Omental fat pad (tissue), 3 donors: ENCODE measurements at regions not wholly inside any gene's neighbourhood (a gene's known extent, or its start where the extent isn't known, plus 50 kb on each side); places are given as distances from the start of the nearest gene placed in this dataset.

Source experiments
- ATAC-seq: fragments of 150-250 bp; one replicate; pipeline ENCODE4 v1.9.1; 2016; ENCODE audit warnings: mild to moderate bottlenecking, moderate library complexity; ENCODE audit not compliant: low FRiP score
- DNase-seq: peaks from one replicate; pipeline ENCODE4 v3.0.0-alpha.2; 2019; ENCODE audit warnings: low spot score
- TF ChIP-seq, protein P1 (sequence below), 3 donors: fragments of 450-650 bp; IDR thresholded peaks; one replicate each; pipeline ENCODE4 v1.5.1; 2016 to 2017; ENCODE audit warnings: antibody characterized with exemption in 3 of 3, mild to moderate bottlenecking in 3 of 3, moderate library complexity in 2 of 3

DNA sequence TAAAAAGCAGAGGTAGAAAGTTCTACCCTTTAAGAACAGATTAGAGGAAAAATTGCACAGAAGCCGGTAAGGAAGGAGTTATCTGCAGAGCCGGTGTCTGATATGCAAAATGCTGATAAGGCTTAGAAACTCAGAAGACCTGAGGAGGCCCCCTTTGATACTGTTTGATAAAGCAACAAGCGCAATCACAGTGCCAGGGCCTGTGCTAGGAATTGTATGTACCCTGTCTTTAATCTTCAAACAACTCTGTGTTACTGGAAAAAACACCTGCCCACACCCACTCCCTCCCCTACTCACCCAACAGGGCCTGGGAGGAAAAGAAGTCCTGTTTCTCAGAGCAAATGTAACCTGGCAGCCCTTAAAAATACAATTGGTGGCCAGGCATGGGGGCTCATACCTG is 112.7 kb upstream of the FUT8 start:
- no peak for ATAC-seq
- no peak for DNase-seq
- TF ChIP-seq, protein P1, sequence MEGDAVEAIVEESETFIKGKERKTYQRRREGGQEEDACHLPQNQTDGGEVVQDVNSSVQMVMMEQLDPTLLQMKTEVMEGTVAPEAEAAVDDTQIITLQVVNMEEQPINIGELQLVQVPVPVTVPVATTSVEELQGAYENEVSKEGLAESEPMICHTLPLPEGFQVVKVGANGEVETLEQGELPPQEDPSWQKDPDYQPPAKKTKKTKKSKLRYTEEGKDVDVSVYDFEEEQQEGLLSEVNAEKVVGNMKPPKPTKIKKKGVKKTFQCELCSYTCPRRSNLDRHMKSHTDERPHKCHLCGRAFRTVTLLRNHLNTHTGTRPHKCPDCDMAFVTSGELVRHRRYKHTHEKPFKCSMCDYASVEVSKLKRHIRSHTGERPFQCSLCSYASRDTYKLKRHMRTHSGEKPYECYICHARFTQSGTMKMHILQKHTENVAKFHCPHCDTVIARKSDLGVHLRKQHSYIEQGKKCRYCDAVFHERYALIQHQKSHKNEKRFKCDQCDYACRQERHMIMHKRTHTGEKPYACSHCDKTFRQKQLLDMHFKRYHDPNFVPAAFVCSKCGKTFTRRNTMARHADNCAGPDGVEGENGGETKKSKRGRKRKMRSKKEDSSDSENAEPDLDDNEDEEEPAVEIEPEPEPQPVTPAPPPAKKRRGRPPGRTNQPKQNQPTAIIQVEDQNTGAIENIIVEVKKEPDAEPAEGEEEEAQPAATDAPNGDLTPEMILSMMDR (IDR thresholded peaks at IDR 0.05): no peak

DNA sequence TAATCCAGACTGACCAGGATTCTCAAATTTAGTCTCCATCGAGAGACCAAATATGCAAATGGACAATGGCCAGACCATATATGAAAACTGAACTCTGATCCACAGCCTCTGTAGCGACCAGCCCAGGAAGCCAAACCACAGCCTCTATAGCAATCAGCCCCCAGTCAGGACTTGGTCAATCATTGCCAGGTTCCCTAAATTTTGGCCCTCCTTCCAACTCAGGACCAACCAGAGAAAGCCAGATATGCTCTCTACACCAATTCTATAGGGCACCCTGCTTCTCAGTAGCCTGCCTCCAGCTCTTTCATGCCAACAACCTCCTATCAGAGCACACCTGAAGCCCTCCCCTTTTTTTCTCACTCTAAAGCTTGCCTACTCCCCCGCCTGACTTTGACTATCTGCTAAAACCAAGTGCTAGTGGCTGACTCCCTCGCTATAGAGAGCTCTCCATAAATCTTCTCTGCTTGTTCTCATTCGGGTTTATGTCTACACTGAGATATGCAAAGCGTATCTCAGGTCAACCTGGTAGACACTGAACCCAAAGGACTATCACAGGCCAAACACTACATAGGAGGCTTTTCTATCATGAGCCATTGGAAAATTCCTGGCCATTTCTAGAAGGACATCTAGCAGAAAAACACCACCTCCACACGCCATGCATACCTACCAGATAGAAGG is 110.5 kb upstream of the FUT8 start:
- TF ChIP-seq, protein P1 (IDR thresholded peaks at IDR 0.05): no peak
- ATAC-seq (no peak), DNase-seq (no peak)

DNA sequence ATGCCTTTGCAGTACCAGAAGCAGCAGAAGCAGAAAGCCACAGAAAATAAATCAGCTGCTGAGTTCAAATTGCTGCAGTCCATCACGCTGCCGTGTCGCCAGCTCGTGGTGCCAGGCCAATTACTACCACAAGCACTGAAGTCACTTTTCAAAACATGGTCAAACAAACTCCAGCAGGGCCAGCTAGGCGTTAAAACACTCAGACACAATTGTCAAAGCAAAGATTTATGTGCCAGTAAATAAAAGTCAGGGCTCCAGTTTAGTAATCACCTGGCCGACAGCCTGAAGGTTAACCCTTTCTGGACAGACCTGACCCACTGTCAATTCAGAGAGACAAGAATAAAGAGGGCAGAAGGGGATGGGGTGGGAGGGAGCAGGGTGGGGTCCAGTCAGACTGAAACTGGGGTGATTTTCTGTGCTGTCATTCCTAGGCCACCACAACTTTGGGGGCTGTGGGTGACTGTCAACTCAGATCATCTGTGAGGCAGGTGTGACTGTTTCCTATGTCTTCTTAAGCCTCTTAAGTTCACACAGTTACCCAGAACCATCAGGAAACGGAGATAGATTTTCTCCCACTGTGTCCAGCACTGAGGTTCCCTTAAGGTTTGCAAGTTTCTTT is 109.8 kb upstream of the FUT8 start:
- ATAC-seq (no peak), DNase-seq (no peak)
- TF ChIP-seq, protein P1 (IDR thresholded peaks at IDR 0.05): no peak

DNA sequence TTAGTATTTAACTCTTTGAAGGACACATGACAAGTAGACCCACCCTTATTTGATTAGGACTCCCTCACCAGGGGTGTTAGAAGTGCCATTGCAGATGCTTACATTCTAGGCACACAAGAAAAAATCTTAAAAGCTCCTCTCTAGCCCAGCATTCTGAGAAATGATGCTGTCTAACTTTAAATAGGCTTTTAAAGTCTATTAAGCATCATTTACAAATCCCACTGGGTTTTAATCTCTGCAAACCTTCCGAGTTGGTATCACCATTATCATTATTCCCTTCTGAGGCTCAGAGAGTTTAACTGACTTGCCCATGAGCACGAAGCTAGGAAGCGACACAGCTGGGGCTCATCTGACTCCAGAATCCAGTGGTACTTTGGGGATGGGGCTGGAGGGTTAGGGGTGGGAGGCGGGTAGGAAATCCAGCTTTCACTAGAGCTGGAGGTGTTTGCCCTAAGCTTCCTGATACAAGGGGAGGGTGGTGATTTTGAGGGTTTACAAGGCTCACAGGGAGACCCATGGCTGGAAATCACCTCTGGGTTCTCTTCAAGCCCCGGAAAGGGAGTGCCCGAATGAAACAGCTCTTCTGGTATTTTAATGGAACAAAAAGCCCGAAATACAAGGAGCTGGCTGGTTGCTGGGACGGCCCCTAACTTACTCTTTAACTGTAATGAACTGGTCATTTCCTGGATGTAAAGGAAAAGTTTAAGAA is 109.2 kb upstream of the FUT8 start:
- TF ChIP-seq, protein P1 (IDR thresholded peaks at IDR 0.05): no peak
- no peak for ATAC-seq
- DNase-seq: no peak

DNA sequence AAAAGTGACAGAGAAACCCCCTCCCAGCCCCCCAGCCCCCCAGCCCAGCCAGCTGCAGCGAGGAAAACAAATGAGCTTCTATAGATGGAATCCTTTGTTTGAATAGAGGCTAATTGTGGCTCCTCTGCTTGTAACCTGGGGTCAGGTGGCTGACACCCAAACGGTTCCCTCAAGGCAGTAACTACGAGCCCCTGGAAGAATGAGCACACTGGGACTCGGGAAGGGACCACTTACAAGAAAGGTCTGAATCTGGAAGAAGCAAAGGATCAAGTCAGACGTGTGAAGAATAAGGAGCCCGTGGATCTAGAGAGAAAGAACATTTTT is 108.7 kb upstream of the FUT8 start:
- DNase-seq (no peak), ATAC-seq (no peak)
- TF ChIP-seq, protein P1 (IDR thresholded peaks at IDR 0.05): no peak

DNA sequence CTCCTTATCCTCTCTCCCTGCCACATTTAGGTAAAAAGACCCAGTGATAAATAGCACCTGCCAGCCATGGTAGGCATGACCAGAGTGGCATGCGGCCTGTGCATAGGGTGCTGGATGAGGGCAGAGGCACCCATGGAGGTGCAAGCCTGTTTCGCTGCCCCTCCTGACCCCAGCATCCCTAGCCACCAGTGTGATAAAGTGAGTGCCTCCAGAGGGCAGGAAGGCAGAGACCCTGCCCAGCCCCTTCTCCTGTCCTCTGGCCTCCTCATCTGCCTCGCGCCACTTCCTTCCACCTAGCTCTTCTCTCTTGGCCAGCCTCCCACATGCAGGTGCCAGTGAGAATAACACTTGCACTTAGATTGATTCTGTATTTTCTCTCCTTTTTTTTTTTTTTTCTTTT is 108.3 kb upstream of the FUT8 start:
- TF ChIP-seq, protein P1 (IDR thresholded peaks at IDR 0.05): no peak
- DNase-seq (no peak), ATAC-seq (no peak)

DNA sequence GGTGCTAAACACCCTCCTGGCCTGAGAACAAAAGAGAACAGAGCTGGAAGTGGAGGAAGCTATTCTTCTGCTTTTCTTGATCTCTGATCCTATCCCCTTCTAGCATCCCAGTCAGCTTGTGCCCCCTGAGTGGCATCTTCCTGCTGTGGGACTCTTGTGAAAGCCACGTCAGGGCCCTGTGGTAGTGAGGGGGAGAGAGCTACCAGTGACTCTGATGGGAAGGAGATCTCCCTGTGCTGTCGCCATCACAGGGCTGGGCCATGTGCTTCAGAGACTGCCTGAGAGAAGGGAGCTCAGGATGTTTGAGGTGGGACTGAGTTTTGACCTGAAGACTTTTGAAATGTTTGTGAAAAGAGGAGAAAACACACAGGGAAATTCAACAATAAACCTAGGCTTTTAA is 107.6 kb upstream of the FUT8 start:
- no peak for DNase-seq
- no peak for ATAC-seq
- TF ChIP-seq, protein P1 (IDR thresholded peaks at IDR 0.05): no peak
